ENCODE measurements at regions not wholly inside any gene's neighbourhood (a gene's known extent, or its start where the extent isn't known, plus 50 kb on each side); places are given as distances from the start of the nearest gene placed in this dataset.
"Not testable (repeated sequence)": the region's sequence is repeated elsewhere in the genome, so short reads cannot be mapped to it uniquely, and the experiment has no call there.

DNA sequence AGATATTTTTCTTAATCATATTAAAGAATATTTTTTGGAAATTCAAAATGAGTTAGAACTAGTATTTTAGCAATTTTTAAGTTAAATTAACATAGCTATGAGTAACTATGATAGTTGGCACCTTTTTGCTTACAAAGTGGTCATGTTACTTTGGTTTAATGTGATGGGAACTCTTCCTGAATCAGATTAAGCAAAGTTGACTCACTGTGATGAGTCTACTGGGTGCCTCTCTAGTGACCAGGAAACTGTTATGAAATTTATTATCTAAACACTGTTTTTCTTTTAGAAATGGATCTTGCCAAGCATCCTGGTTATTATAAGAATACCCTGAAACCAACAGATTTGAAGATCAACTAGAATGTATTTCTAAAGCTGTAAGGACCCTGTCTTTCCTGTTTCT lies 985.8 kb downstream of the TRAM1L1 start:
- Histone ChIP-seq H3K4me3 (ENCODE audit: low read length) (no peak overlapping the region), H3K27me3 (ENCODE audit: control insufficient read depth, insufficient read depth, low read length, poor library complexity, severe bottlenecking) (no peaks in the 10 kb centered on the region), H3K9me3 (ENCODE audit: control insufficient read depth, low read length) (peaks cover 26% of the 10 kb centered on the region), H3K27ac (ENCODE audit: low read depth, low read length) (no peak overlapping the region), H3K36me3 (ENCODE audit: control insufficient read depth, insufficient read depth, low read length) (no peaks in the 10 kb centered on the region), H3K9ac (ENCODE audit: extremely low read depth, low read length, poor library complexity, severe bottlenecking) (no peak overlapping the region), H3K4me1 (ENCODE audit: control insufficient read depth, insufficient read depth, low read length) (no peaks in the 10 kb centered on the region)
- H3K27ac Mint-ChIP-seq = no peak overlapping the region
- no peaks in the 10 kb centered on the region for H3K4me1 Mint-ChIP-seq
- no peak for DNase-seq
- H3K27me3 Mint-ChIP-seq (ENCODE audit: insufficient read depth) = no peaks in the 10 kb centered on the region
- H3K9me3 Mint-ChIP-seq = peaks cover 36% of the 10 kb centered on the region
- H3K36me3 Mint-ChIP-seq (ENCODE audit: low read depth) = peaks cover 6% of the 10 kb centered on the region
- TF ChIP-seq CTCF (conservative IDR thresholded peaks at IDR 0.05) = no peak
- no peak overlapping the region for H3K4me3 Mint-ChIP-seq

DNA sequence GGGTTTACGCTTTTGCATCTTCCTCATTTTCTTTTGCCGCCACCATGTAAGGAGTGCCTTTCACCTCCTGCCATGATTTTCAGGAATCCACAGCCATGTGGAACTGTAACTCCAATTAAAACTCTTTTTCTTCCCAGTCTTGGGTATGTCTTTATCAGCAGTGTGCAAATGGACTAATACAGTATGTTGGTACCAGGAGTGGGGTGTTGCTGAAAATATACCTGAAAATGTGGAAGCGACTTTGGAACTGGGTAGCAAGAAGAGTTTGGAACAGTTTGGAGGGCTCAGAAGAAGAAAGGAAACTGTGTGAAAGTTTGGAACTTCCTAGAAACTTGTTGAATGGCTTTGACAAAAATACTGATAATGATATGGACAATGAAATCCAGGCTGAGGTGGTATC lies 983.9 kb upstream of the NDST4 start:
- not testable (repeated sequence) for H3K4me3 ChIP-seq (ENCODE audit: low read length); H3K36me3 Mint-ChIP-seq (ENCODE audit: low read depth); DNase-seq; H3K27ac Mint-ChIP-seq; H3K27me3 ChIP-seq (ENCODE audit: control insufficient read depth, insufficient read depth, low read length, poor library complexity, severe bottlenecking); H3K27me3 Mint-ChIP-seq (ENCODE audit: insufficient read depth); H3K36me3 ChIP-seq (ENCODE audit: control insufficient read depth, insufficient read depth, low read length); H3K9ac ChIP-seq (ENCODE audit: extremely low read depth, low read length, poor library complexity, severe bottlenecking); H3K27ac ChIP-seq (ENCODE audit: low read depth, low read length); H3K4me1 Mint-ChIP-seq; H3K4me1 ChIP-seq (ENCODE audit: control insufficient read depth, insufficient read depth, low read length); H3K4me3 Mint-ChIP-seq
- peaks cover 36% of the 10 kb centered on the region for H3K9me3 Mint-ChIP-seq
- WGBS, 2 experiments (ENCODE audit: insufficient coverage in 1 of 2, insufficient read length in 1 of 2) = 86 to 98% methylated on average over 3 of the region's 3 CpGs
- peaks cover 26% of the 10 kb centered on the region for H3K9me3 ChIP-seq (ENCODE audit: control insufficient read depth, low read length)

DNA sequence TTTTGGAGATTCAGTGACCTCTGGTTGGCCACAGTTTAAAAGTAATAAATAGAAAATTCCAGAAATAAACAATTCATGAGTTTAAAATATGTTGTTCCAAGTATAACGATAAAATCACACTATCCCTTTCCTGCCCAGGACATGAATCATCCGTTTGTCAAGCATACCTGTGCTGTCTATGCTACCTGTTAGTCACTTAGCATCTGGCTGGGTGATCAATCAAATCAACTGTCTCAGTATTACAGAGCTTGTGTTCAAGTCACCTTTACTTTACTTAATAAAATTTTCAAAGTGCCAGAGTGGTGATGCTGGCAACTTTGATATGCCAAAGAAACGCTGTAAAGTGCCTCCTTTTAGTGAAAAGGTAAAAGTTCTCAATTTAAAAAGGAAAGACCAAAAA lies 979.5 kb upstream of the NDST4 start:
- Histone ChIP-seq H3K4me1 (ENCODE audit: control insufficient read depth, insufficient read depth, low read length) (no peaks in the 10 kb centered on the region), H3K9ac (ENCODE audit: extremely low read depth, low read length, poor library complexity, severe bottlenecking) (no peak overlapping the region), H3K36me3 (ENCODE audit: control insufficient read depth, insufficient read depth, low read length) (no peaks in the 10 kb centered on the region), H3K9me3 (ENCODE audit: control insufficient read depth, low read length) (peaks cover 15% of the 10 kb centered on the region), H3K27ac (ENCODE audit: low read depth, low read length) (no peak overlapping the region), H3K27me3 (ENCODE audit: control insufficient read depth, insufficient read depth, low read length, poor library complexity, severe bottlenecking) (no peaks in the 10 kb centered on the region), H3K4me3 (ENCODE audit: low read length) (no peak overlapping the region)
- no peak overlapping the region for H3K27ac Mint-ChIP-seq
- no peak overlapping the region for H3K4me3 Mint-ChIP-seq
- peaks cover 21% of the 10 kb centered on the region for H3K9me3 Mint-ChIP-seq
- no peaks in the 10 kb centered on the region for H3K4me1 Mint-ChIP-seq
- TF ChIP-seq CTCF (conservative IDR thresholded peaks at IDR 0.05) = no peak
- no peak for DNase-seq
- WGBS, 2 experiments (ENCODE audit: insufficient coverage in 1 of 2, insufficient read length in 1 of 2) = 91 to 96% methylated on average over 3 of the region's 3 CpGs
- H3K36me3 Mint-ChIP-seq (ENCODE audit: low read depth) = peaks cover 6% of the 10 kb centered on the region
- no peaks in the 10 kb centered on the region for H3K27me3 Mint-ChIP-seq (ENCODE audit: insufficient read depth)

GRCh38 chr4:116088771-116089170 lies 975.4 kb upstream of the NDST4 start:
- Histone ChIP-seq H3K9me3 (ENCODE audit: control insufficient read depth, low read length) (no peaks in the 10 kb centered on the region), H3K4me1 (ENCODE audit: control insufficient read depth, insufficient read depth, low read length) (no peaks in the 10 kb centered on the region), H3K27ac (ENCODE audit: low read depth, low read length) (no peak overlapping the region), H3K9ac (ENCODE audit: extremely low read depth, low read length, poor library complexity, severe bottlenecking) (no peak overlapping the region), H3K4me3 (ENCODE audit: low read length) (no peak overlapping the region), H3K27me3 (ENCODE audit: control insufficient read depth, insufficient read depth, low read length, poor library complexity, severe bottlenecking) (no peaks in the 10 kb centered on the region), H3K36me3 (ENCODE audit: control insufficient read depth, insufficient read depth, low read length) (no peaks in the 10 kb centered on the region)
- DNase-seq = no peak
- Mint-ChIP-seq H3K4me3 (no peak overlapping the region), H3K36me3 (ENCODE audit: low read depth) (no peaks in the 10 kb centered on the region), H3K4me1 (no peaks in the 10 kb centered on the region), H3K27me3 (ENCODE audit: insufficient read depth) (no peaks in the 10 kb centered on the region), H3K9me3 (no peaks in the 10 kb centered on the region), H3K27ac (no peak overlapping the region)
- no peak for TF ChIP-seq CTCF (conservative IDR thresholded peaks at IDR 0.05)

Measured in endodermal cell (in vitro differentiated cells).